HG02642 (cell line): ENCODE measurements at regions not wholly inside any gene's neighbourhood (a gene's known extent, or its start where the extent isn't known, plus 50 kb on each side); places are given as distances from the start of the nearest gene placed in this dataset.

Experiments used
- ATAC-seq: cut with Tn5 transposase; IDR thresholded peaks from one replicate; pipeline ENCODE4 v1.9.1; 2021; ENCODE audit warnings: mild to moderate bottlenecking; ENCODE audit not compliant: unreplicated experiment, poor library complexity

- ATAC-seq, result no peak
These were observed 1000.9 kb upstream of the ADGRB3 start for GRCh38 chr6:67634199-67634598.

- ATAC-seq, result no peak
These were observed 1002.0 kb upstream of the ADGRB3 start for GRCh38 chr6:67633058-67633457.

- no peak for ATAC-seq
These were observed 1004.9 kb upstream of the ADGRB3 start for GRCh38 chr6:67630146-67630545.

GRCh38 chr6:67629258-67629657, 1005.8 kb upstream of the ADGRB3 start:
- no peak for ATAC-seq

GRCh38 chr6:67615796-67616195, 1019.3 kb upstream of the ADGRB3 start:
- ATAC-seq, result no peak

GRCh38 chr6:67608099-67608749, 1026.9 kb upstream of the ADGRB3 start:
- ATAC-seq, result no peak

GRCh38 chr6:67606906-67607828, 1027.9 kb upstream of the ADGRB3 start:
- no peak for ATAC-seq

GRCh38 chr6:67594366-67594765, 1040.7 kb upstream of the ADGRB3 start:
- no peak for ATAC-seq

- ATAC-seq, result no peak
These were observed 1041.8 kb upstream of the ADGRB3 start for GRCh38 chr6:67593247-67593646.

GRCh38 chr6:67591910-67592309, 1043.2 kb upstream of the ADGRB3 start:
- no peak for ATAC-seq

- ATAC-seq, result no peak
These were observed 1067.2 kb upstream of the ADGRB3 start for GRCh38 chr6:67567842-67568241.

- ATAC-seq, result no peak
These were observed 1071.4 kb upstream of the ADGRB3 start for GRCh38 chr6:67563671-67564070.

- no peak for ATAC-seq
These were observed 1075.0 kb upstream of the ADGRB3 start for GRCh38 chr6:67560068-67560467.

GRCh38 chr6:67558985-67559384, 1076.1 kb upstream of the ADGRB3 start:
- no peak for ATAC-seq

- ATAC-seq, result no peak
These were observed 1090.1 kb upstream of the ADGRB3 start for GRCh38 chr6:67544851-67545452.

GRCh38 chr6:67541586-67541985, 1093.5 kb upstream of the ADGRB3 start:
- ATAC-seq, result no peak

GRCh38 chr6:67538032-67538431, 1097.0 kb upstream of the ADGRB3 start:
- ATAC-seq, result no peak

GRCh38 chr6:67535946-67536345, 1099.1 kb upstream of the ADGRB3 start:
- ATAC-seq, result no peak

- no peak for ATAC-seq
These were observed 1128.7 kb upstream of the ADGRB3 start for GRCh38 chr6:67506352-67506751.

GRCh38 chr6:67501755-67502154, 1133.3 kb upstream of the ADGRB3 start:
- no peak for ATAC-seq

GRCh38 chr6:67497749-67498148, 1137.3 kb upstream of the ADGRB3 start:
- no peak for ATAC-seq
